GM08714 (cell line): ENCODE measurements at regions not wholly inside any gene's neighbourhood (a gene's known extent, or its start where the extent isn't known, plus 50 kb on each side); places are given as distances from the start of the nearest gene placed in this dataset.
"Not testable (repeated sequence)": the region's sequence is repeated elsewhere in the genome, so short reads cannot be mapped to it uniquely, and the experiment has no call there.

Experiments
- H3K4me3 ChIP-seq: fragments of 200-500 bp; sonication (Bioruptor generic); 2 replicates; pipeline ENCODE4 v1.5.1; 2014; ENCODE audit warnings: mild to moderate bottlenecking, low read length, inconsistent platforms
- ZNF274 ChIP-seq: IDR thresholded peaks from 2 replicates; pipeline ENCODE4 v1.6.1; 2012; ENCODE audit warnings: mild to moderate bottlenecking, low read depth, low read length

GRCh38 chr3:87508921-87509320, 232.5 kb upstream of the POU1F1 start:
- no peak overlapping the region for H3K4me3 ChIP-seq
- TF ChIP-seq ZNF274 = no peak

GRCh38 chr3:87507753-87508152, 231.4 kb upstream of the POU1F1 start:
- no peak overlapping the region for H3K4me3 ChIP-seq
- no peak for TF ChIP-seq ZNF274

- TF ChIP-seq ZNF274 = no peak
- H3K4me3 ChIP-seq = no peak overlapping the region
Measured at GRCh38 chr3:87503900-87504498, 227.6 kb upstream of the POU1F1 start.

GRCh38 chr3:87501076-87501475, 224.7 kb upstream of the POU1F1 start:
- TF ChIP-seq ZNF274 = no peak

GRCh38 chr3:87498358-87499080, 222.1 kb upstream of the POU1F1 start:
- H3K4me3 ChIP-seq = no peak overlapping the region
- no peak for TF ChIP-seq ZNF274

More at GRCh38 chr3:87501076-87501475, 224.7 kb upstream of the POU1F1 start:
- no peak overlapping the region for H3K4me3 ChIP-seq

GRCh38 chr3:87495938-87496337, 219.6 kb upstream of the POU1F1 start:
- H3K4me3 ChIP-seq = no peak overlapping the region
- TF ChIP-seq ZNF274 = no peak

- H3K4me3 ChIP-seq = no peak overlapping the region
Measured at GRCh38 chr3:87494264-87494663, 217.9 kb upstream of the POU1F1 start.

GRCh38 chr3:87491843-87492242, 215.5 kb upstream of the POU1F1 start:
- H3K4me3 ChIP-seq = no peak overlapping the region
- TF ChIP-seq ZNF274 = no peak

More at GRCh38 chr3:87494264-87494663, 217.9 kb upstream of the POU1F1 start:
- no peak for TF ChIP-seq ZNF274

GRCh38 chr3:87489892-87490291, 213.5 kb upstream of the POU1F1 start:
- no peak overlapping the region for H3K4me3 ChIP-seq
- TF ChIP-seq ZNF274 = no peak

GRCh38 chr3:87488765-87489164, 212.4 kb upstream of the POU1F1 start:
- no peak for TF ChIP-seq ZNF274
- H3K4me3 ChIP-seq = no peak overlapping the region

- not testable (repeated sequence) for H3K4me3 ChIP-seq
Measured at GRCh38 chr3:87486635-87487034, 210.3 kb upstream of the POU1F1 start.

GRCh38 chr3:87486115-87486514, 209.7 kb upstream of the POU1F1 start:
- TF ChIP-seq ZNF274 = no peak
- H3K4me3 ChIP-seq = no peak overlapping the region

- TF ChIP-seq ZNF274 = no peak
- H3K4me3 ChIP-seq = no peak overlapping the region
Measured at GRCh38 chr3:87478716-87479115, 202.3 kb upstream of the POU1F1 start.

GRCh38 chr3:87473944-87474343, 197.6 kb upstream of the POU1F1 start:
- no peak for TF ChIP-seq ZNF274
- no peak overlapping the region for H3K4me3 ChIP-seq

GRCh38 chr3:87468938-87469337, 192.6 kb upstream of the POU1F1 start:
- no peak overlapping the region for H3K4me3 ChIP-seq
- no peak for TF ChIP-seq ZNF274
